Epithelial cell of proximal tubule (primary cell): ENCODE measurements at regions not wholly inside any gene's neighbourhood (a gene's known extent, or its start where the extent isn't known, plus 50 kb on each side); places are given as distances from the start of the nearest gene placed in this dataset.

Experiments
- DNase-seq: peaks from one replicate; pipeline ENCODE4 v3.0.0-alpha.2; 2011; ENCODE audit warnings: low read depth
- H3K4me3 ChIP-seq: 2 replicates; pipeline ENCODE4 v1.5.1; 2011; ENCODE audit warnings: low read depth, mild to moderate bottlenecking, low read length
- TF ChIP-seq, protein P1 (sequence below): conservative IDR thresholded peaks from 2 replicates; pipeline ENCODE4 v1.5.1; 2012; ENCODE audit warnings: low read depth, mild to moderate bottlenecking, low read length

DNA sequence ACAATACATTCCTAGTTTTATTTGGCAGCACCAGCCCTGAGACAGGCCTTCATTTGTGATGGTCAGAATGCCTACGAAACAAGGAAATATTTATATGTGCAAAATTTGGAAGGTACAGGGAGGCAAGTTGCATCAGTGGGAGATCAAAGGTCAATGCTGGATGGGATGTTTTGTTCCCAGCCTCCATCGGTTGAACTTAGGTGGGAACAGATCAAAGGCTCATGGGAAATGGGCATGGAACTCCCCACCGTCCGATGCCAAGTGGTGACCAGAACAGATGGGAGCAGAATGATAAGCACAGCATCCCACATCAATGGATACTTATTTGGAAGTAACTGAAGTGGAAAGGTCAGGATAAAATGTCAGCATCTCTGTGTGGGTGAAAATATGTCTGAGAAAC is 177.7 kb upstream of the TNFAIP3 start:
- DNase-seq: no peak
- no peak overlapping the region for H3K4me3 ChIP-seq
- TF ChIP-seq, protein P1, sequence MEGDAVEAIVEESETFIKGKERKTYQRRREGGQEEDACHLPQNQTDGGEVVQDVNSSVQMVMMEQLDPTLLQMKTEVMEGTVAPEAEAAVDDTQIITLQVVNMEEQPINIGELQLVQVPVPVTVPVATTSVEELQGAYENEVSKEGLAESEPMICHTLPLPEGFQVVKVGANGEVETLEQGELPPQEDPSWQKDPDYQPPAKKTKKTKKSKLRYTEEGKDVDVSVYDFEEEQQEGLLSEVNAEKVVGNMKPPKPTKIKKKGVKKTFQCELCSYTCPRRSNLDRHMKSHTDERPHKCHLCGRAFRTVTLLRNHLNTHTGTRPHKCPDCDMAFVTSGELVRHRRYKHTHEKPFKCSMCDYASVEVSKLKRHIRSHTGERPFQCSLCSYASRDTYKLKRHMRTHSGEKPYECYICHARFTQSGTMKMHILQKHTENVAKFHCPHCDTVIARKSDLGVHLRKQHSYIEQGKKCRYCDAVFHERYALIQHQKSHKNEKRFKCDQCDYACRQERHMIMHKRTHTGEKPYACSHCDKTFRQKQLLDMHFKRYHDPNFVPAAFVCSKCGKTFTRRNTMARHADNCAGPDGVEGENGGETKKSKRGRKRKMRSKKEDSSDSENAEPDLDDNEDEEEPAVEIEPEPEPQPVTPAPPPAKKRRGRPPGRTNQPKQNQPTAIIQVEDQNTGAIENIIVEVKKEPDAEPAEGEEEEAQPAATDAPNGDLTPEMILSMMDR: no peak

DNA sequence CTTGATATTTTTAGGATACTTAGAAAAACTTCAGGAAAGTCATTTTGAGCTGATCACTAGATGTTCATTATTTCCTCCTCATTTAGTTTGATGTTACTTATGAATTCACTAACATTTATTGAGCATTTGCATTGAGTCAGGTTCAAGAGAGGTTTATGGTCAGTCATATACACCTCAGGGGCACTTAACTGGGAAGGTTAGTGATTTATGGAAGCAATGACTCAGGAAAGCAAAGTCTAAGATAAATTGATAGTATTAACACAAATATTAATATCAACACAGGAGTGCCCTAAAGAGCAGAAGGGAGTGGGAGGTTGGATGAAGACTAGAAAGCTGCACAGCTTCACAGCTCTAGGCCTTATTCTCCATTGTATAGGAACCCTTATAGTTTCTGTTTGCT is 177.0 kb upstream of the TNFAIP3 start:
- no peak overlapping the region for H3K4me3 ChIP-seq
- no peak for DNase-seq
- TF ChIP-seq, protein P1: no peak

DNA sequence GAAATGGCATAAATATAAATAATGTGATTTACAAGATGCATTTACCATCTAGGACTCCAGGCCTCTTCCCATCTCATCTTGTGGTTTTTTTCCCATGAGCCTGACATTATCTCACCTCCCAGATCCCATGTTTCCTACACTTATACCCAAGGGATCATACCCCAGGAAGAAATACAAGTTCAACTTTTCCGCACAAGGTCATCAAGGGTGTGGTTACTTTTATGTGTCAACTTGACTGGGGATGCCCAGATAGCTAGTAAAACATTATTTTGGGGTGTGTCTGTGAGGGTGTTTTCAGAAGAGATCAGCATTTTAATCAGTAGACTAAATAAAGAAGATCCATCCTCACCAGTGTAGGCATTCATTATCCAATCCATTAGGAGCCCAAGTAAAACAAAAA is 176.3 kb upstream of the TNFAIP3 start:
- DNase-seq: no peak
- TF ChIP-seq, protein P1: no peak
- no peak overlapping the region for H3K4me3 ChIP-seq

DNA sequence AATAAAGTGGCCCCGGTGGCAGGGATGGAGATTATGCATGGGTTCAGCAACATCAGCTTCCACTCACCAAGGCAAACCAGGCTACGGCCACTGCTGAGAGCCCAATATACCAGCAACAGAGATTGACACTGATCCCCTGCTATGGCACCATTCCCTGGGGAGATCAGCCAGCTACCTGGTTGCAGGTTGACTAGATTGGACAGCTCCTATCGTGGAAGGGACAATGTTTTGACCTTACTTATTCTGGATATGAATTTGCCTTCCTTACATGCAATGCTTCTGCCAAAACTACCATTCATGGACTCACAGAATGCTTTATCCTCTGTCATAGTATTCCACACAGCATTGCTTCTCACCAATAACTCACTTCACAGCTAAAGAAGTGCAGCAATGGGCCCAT is 174.8 kb upstream of the TNFAIP3 start:
- DNase-seq: no peak
- H3K4me3 ChIP-seq: no peak overlapping the region
- TF ChIP-seq, protein P1: no peak

DNA sequence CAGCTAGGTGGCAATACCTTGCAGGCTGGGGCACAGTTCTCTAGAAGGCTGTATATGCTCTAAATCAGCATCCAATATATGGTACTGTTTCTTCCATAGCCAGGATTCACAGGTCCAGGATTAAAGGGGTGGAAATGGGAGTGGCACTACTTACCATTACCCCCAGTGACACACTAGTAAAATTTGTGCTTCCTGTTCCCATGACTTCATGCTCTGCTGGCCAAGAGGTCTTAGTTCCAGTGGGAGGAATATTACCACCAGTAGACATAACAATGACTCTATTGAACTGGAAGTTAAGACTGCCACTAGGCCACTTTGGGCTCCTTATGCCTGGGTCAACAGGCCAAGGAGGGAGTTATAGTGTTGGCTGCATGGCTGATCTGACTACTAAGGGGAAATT is 174.3 kb upstream of the TNFAIP3 start:
- TF ChIP-seq, protein P1: no peak
- peak; percentile 74 for DNase-seq
- H3K4me3 ChIP-seq: no peak overlapping the region

DNA sequence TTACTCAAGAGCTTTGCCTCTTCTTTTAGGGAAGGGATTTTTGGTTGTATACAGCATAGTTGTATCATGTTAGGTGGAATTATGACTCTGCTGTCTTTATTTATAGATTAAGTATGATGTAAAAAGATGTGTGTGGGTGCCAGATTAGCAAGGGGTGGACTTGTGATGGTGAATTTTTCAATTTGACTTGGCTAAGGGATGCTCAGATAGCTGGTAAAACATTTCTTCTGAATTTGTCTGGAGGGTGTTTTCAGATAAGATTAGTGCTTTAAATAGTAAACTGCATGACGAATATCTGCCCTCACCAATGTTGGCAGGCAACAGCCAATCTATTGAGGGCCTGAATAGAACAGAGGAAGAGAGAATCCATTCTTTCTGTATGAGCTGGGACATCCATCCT is 173.3 kb upstream of the TNFAIP3 start:
- TF ChIP-seq, protein P1: no peak
- no peak overlapping the region for H3K4me3 ChIP-seq
- DNase-seq: no peak

DNA sequence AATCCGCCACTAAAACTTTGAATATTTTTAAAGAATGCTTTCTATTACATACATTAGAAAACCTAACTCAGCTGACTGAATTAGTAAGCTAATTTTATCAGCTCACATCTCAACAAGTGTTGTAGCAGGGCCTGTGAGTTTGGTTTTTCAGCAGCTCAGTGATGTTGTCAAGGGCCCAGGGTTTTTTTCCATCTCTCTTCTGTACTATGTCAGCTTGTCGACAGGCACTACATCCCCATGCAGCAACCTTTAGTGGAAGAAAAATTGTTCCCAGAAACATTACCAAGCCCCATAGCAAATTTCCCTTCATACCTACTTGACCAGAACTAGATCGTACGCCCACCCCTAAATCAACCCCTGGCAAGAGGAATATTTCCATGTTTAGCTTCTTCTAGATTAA is 170.3 kb upstream of the TNFAIP3 start:
- DNase-seq: no peak
- H3K4me3 ChIP-seq: no peak overlapping the region
- TF ChIP-seq, protein P1: no peak
